ENCODE measurements at regions not wholly inside any gene's neighbourhood (a gene's known extent, or its start where the extent isn't known, plus 50 kb on each side); places are given as distances from the start of the nearest gene placed in this dataset.

DNA sequence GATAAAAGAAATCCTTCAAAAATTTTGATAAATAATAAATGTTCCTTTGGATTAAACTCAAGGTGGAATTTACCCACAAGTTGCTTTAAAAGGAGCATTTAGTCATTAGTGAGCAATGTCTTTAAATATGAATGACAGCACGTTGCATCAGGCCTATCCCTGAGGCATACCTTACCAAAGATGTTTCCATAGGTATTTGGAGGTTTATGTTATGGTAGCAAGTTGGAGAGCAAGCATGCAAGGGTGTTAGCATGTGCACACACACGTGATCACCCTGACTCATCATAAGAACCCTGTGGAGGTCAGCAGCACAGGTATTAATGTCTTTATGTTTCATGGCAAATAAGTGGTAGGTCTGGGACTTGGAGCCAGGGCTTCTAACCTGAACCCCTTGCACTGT, 159.9 kb downstream of the ACTR3 start:
- TF ChIP-seq, protein P1, sequence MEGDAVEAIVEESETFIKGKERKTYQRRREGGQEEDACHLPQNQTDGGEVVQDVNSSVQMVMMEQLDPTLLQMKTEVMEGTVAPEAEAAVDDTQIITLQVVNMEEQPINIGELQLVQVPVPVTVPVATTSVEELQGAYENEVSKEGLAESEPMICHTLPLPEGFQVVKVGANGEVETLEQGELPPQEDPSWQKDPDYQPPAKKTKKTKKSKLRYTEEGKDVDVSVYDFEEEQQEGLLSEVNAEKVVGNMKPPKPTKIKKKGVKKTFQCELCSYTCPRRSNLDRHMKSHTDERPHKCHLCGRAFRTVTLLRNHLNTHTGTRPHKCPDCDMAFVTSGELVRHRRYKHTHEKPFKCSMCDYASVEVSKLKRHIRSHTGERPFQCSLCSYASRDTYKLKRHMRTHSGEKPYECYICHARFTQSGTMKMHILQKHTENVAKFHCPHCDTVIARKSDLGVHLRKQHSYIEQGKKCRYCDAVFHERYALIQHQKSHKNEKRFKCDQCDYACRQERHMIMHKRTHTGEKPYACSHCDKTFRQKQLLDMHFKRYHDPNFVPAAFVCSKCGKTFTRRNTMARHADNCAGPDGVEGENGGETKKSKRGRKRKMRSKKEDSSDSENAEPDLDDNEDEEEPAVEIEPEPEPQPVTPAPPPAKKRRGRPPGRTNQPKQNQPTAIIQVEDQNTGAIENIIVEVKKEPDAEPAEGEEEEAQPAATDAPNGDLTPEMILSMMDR (IDR thresholded peaks at IDR 0.05): no peak
- no peak for TF ChIP-seq POLR2A (IDR thresholded peaks at IDR 0.05)

Data from body of pancreas (tissue), 4 donors.